GM10266 (cell line): ENCODE measurements at regions not wholly inside any gene's neighbourhood (a gene's known extent, or its start where the extent isn't known, plus 50 kb on each side); places are given as distances from the start of the nearest gene placed in this dataset.

Source experiments
- DNase-seq: peaks from one replicate; pipeline ENCODE4 v3.0.0; 2012; ENCODE audit errors: extremely low spot score
- CTCF ChIP-seq: IDR thresholded peaks from 2 replicates; pipeline ENCODE4 v1.5.1; 2012; ENCODE audit warnings: mild to moderate bottlenecking, low read depth; ENCODE audit not compliant: control insufficient read depth, insufficient read depth; ENCODE audit errors: missing control alignments

- TF ChIP-seq CTCF, result no peak
- no peak for DNase-seq
Measured at GRCh38 chr13:71251292-71251951, 615.6 kb downstream of the DACH1 start.

- TF ChIP-seq CTCF, result no peak
- no peak for DNase-seq
Measured at GRCh38 chr13:71249011-71249410, 618.0 kb downstream of the DACH1 start.

GRCh38 chr13:71244161-71244560, 622.8 kb downstream of the DACH1 start:
- DNase-seq, result no peak
- TF ChIP-seq CTCF, result no peak

GRCh38 chr13:71242201-71242600, 624.8 kb downstream of the DACH1 start:
- no peak for TF ChIP-seq CTCF
- no peak for DNase-seq

- peak; percentile 38 for TF ChIP-seq CTCF
- no peak for DNase-seq
Measured at GRCh38 chr13:71240911-71241310, 626.1 kb downstream of the DACH1 start.

- no peak for DNase-seq
- no peak for TF ChIP-seq CTCF
Measured at GRCh38 chr13:71237332-71237731, 629.7 kb downstream of the DACH1 start.

GRCh38 chr13:71219698-71220415, 647.1 kb downstream of the DACH1 start:
- no peak for TF ChIP-seq CTCF
- DNase-seq, result no peak
